Motor neuron (in vitro differentiated cells): ENCODE measurements at regions not wholly inside any gene's neighbourhood (a gene's known extent, or its start where the extent isn't known, plus 50 kb on each side); places are given as distances from the start of the nearest gene placed in this dataset.
"Not testable (repeated sequence)": the region's sequence is repeated elsewhere in the genome, so short reads cannot be mapped to it uniquely, and the experiment has no call there.

ENCODE experiments used
- ATAC-seq, 8 experiments: fragments of 200-7000 bp; cut with Tn5 transposase; replicated peaks in 6 of 8; 2 replicates each; pipeline ENCODE4 v1.8.0; 2021; ENCODE audit warnings: mild to moderate bottlenecking in 8 of 8, moderate library complexity in 8 of 8
- H3K27ac ChIP-seq, 2 donors: fragments of 250-450 bp; sonication (Bioruptor Pico); 2 replicates each; pipeline ENCODE4 v1.9.0; 2021; ENCODE audit warnings: antibody characterized with exemption in 2 of 2, mild to moderate bottlenecking in 2 of 2, moderate library complexity in 1 of 2
- H3K4me1 ChIP-seq, 2 donors: fragments of 250-450 bp; sonication (Bioruptor Pico); replicated peaks in 1 of 2; 2 replicates each; pipeline ENCODE4 v1.6.1; 2021; ENCODE audit warnings: antibody characterized with exemption in 2 of 2, mild to moderate bottlenecking in 2 of 2, moderate library complexity in 1 of 2
- H3K4me3 ChIP-seq, 5 donors: fragments of 250-450 bp; sonication (Bioruptor Pico); 2 replicates each; pipeline ENCODE4 v1.9.0; 2021; ENCODE audit warnings: antibody characterized with exemption in 5 of 5, mild to moderate bottlenecking in 5 of 5, moderate library complexity in 4 of 5
- WGBS, 10 experiments: fragments of 450-650 bp; shearing (Covaris generic); methylation state at CpG; one replicate each; pipeline ENCODE4 v1.0.0; 2022; 5-methylcytosine and 5-hydroxymethylcytosine counted together
- in situ Hi-C, 9 experiments: fragments of 400-800 bp; cut with MboI; loops; one replicate each; pipeline ENCODE4 v1.15.0; 2021; ENCODE audit warnings: low sequenced_read_pairs in 9 of 9, low pct_unique_long_range_greater_than_20kb in 2 of 9; ENCODE audit not compliant: unreplicated experiment in 9 of 9

DNA sequence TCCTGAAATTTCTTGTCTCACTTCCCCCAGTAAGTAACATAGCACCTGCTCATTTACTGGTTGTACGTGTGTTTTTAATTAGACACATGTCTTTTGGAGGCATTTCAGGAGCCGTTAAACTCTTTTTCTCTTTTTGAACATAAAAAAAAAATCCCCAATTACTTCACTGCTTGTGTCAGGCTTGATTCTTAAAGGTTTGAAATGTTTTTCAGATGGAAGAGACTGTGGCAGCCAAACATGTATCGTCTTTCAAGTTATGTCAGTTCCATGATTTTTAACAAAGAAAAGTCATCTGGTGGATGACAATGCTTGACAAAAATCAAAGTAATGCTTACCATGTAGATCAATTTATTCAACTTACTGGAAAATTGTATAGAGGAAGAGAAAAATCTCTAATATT lies 585.8 kb downstream of the GATA3 start:
- no peaks in the 10 kb centered on the region for H3K4me1 ChIP-seq
- H3K4me3 ChIP-seq, result no peak overlapping the region
- H3K27ac ChIP-seq, result no peak overlapping the region
- ATAC-seq, result no peak
- in situ Hi-C loops, result no loop called here
- 0 to 100% (median 80%) methylated on average over 1 to 3 of the region's 3 CpGs; no CpG with 5 or more reads in 1 of the 10 experiments for WGBS, 10 experiments

DNA sequence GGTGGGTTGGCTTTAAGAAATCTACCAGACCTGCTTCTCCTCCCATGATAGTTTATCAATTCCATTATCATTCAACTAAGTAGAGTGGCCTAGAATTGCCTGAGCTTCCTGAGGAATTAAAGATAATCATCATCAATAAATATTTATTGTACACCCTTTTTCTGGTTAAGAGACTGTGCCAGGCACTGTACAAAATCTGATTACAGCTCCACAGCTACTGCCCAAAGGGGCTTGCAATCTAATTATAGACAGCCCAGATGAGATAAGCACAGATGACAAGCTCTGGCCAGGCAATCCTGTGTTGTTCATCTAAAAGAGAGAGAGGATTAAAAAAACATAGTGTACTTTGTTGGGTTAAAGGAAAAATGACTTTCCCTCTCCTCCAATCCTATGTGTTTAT lies 586.4 kb downstream of the GATA3 start:
- ATAC-seq, result no peak
- no peaks in the 10 kb centered on the region for H3K4me1 ChIP-seq
- in situ Hi-C loops, result no loop called here
- H3K4me3 ChIP-seq, result no peak overlapping the region
- H3K27ac ChIP-seq, result no peak overlapping the region

GRCh38 chr10:8656261-8656660 lies 601.8 kb downstream of the GATA3 start:
- 0 to 92% (median 52%) methylated on average over 1 to 4 of the region's 4 CpGs; no CpG with 5 or more reads in 2 of the 10 experiments for WGBS, 10 experiments
- ATAC-seq, result no peak
- in situ Hi-C loops, result no loop called here
- H3K4me1 ChIP-seq, result no peaks in the 10 kb centered on the region
- no peak overlapping the region for H3K27ac ChIP-seq
- no peak overlapping the region for H3K4me3 ChIP-seq

GRCh38 chr10:8659982-8660381 lies 605.5 kb downstream of the GATA3 start:
- in situ Hi-C loops, result no loop called here
- ATAC-seq, result no peak
- Histone ChIP-seq H3K4me1 (no peaks in the 10 kb centered on the region), H3K4me3 (no peak overlapping the region), H3K27ac (no peak overlapping the region)
- 0 to 89% (median 50%) methylated on average over 1 to 2 of the region's 2 CpGs; no CpG with 5 or more reads in 1 of the 10 experiments for WGBS, 10 experiments

- ATAC-seq, result no peak
- no peak overlapping the region for H3K4me3 ChIP-seq
- WGBS, 10 experiments, result 8 to 100% (median 59%) methylated on average over 1 to 3 of the region's 3 CpGs; no CpG with 5 or more reads in 2 of the 10 experiments
- no peaks in the 10 kb centered on the region for H3K4me1 ChIP-seq
- H3K27ac ChIP-seq, result no peak overlapping the region
- in situ Hi-C loops, result no loop called here
Observed at GRCh38 chr10:8661886-8662285, 607.4 kb downstream of the GATA3 start.

GRCh38 chr10:8663131-8663530 lies 608.6 kb downstream of the GATA3 start:
- in situ Hi-C loops, result no loop called here
- ATAC-seq, result no peak
- no peaks in the 10 kb centered on the region for H3K4me1 ChIP-seq
- H3K4me3 ChIP-seq, result no peak overlapping the region
- no peak overlapping the region for H3K27ac ChIP-seq
- WGBS, 10 experiments, result 4 to 100% (median 65%) methylated on average over 1 to 2 of the region's 2 CpGs; no CpG with 5 or more reads in 3 of the 10 experiments

DNA sequence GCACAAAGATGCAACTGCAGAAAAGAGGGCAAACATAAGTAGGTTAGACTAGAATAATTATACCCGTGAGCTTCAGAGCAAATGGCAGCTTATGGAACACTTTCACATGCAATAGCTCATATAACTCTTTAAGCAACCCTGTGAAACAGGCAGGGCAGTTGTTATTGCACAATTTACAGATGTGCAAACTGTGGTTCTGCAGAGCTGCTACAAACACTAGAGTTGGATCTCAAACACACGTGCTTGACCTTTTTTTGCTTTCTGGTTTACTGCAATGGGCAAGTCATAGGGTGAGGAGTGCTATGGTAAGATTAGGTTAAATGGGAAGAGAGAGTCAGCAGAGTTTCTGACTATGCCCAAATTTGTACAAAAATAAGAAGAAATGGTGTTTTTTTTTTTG lies 610.8 kb downstream of the GATA3 start:
- in situ Hi-C loops, result no loop called here
- no peak for ATAC-seq
- WGBS, 10 experiments, result 0 to 96% (median 31%) methylated on average over 1 to 2 of the region's 2 CpGs; no CpG with 5 or more reads in 2 of the 10 experiments
- Histone ChIP-seq H3K4me1 (no peaks in the 10 kb centered on the region), H3K4me3 (no peak overlapping the region), H3K27ac (no peak overlapping the region)

- H3K4me3 ChIP-seq, result no peak overlapping the region
- 0 to 100% (median 72%) methylated on average over 1 to 2 of the region's 2 CpGs; no CpG with 5 or more reads in 1 of the 10 experiments for WGBS, 10 experiments
- H3K27ac ChIP-seq, result no peak overlapping the region
- no peaks in the 10 kb centered on the region for H3K4me1 ChIP-seq
- in situ Hi-C loops, result no loop called here
- no peak for ATAC-seq
Observed at GRCh38 chr10:8670461-8670860, 616.0 kb downstream of the GATA3 start.

DNA sequence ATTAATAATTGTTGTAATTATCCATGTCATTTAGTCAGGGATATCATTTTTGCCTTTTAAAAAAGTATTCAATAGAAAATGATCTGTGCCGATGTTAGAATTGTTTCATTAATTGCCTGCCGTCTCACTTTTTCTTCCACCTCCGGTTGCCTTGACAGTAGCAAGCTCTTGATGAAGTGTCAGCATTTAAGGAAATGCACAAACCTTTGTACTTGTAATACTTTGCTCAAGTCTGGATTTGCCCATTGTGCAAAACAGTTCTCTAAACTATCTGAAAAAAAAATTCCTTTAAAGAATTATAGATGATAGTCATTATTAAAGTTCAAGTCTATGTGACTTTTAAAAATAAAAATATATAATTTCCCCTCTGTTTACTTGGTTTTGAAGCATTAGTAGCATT lies 619.7 kb downstream of the GATA3 start:
- 33 to 94% (median 81%) methylated on average over 1 to 3 of the region's 3 CpGs; no CpG with 5 or more reads in 1 of the 10 experiments for whole genome bisulfite sequencing, 10 experiments
- in situ Hi-C loops, result no loop called here
- ATAC-seq, result no peak
- Histone ChIP-seq H3K27ac (no peak overlapping the region), H3K4me3 (no peak overlapping the region), H3K4me1 (no peaks in the 10 kb centered on the region)

DNA sequence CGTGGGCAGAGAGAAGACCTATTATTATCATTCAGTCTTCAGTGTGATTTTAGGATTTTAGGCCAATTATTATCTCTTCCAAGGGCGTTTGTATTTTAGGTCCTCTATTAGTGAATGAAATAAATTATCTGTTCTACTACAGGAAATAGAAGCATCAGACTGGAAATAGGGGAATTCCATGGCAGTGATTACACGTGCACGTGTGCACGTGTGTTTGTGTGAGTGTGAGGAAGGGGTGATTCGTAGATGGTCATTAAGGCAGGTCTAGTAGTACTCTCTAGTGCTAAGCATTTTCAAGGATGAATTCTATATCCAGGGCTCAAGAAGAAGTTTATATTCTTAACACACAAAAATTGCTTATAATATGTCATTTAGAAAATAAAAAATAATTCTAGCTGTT lies 623.2 kb downstream of the GATA3 start:
- WGBS, 10 experiments, result 10 to 92% (median 67%) methylated on average over 1 to 6 of the region's 6 CpGs; no CpG with 5 or more reads in 1 of the 10 experiments
- no peak overlapping the region for H3K4me3 ChIP-seq
- in situ Hi-C loops, result no loop called here
- H3K4me1 ChIP-seq, result no peaks in the 10 kb centered on the region
- H3K27ac ChIP-seq, result no peak overlapping the region
- ATAC-seq, result no peak

DNA sequence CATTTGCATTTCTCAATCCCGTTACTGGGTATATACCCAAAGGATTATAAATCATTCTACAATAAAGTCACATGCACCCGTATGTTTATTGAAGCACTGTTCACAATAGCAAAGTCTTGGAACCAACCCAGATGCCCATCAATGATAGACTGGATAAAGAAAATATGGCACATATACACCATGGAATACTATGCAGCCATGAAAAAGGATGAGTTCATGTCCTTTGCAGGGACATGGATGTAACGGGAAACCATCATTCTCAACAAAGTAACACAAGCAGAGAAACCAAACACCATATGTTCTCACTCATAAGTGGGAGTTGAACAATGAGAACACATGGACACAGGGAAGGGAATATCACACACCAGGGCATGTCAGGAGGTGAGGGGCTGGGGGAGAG lies 630.4 kb downstream of the GATA3 start:
- WGBS, 10 experiments, result 0 to 100% (median 87%) methylated on average over 1 to 3 of the region's 3 CpGs
- H3K4me1 ChIP-seq, in situ Hi-C loops, ATAC-seq, H3K4me3 ChIP-seq, H3K27ac ChIP-seq: not testable (repeated sequence)

DNA sequence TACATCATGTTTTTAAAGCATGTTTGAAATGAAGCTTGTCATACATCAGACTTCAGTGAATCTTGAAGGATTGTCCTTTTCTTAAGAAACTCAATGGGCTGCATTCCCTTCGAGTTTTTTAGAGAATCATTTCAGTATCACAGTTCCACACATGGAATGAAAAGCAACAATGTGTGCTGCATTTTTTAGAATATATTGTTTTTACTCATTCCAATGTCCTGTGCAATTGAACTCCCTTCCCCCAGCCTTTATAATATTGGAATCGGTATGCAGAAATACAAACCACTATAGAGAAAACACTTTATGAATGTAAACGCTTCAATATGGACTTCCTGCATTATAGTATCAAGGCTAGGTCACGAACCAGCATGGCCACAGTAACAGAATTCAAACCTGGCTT lies 634.4 kb downstream of the GATA3 start:
- Histone ChIP-seq H3K27ac (no peak overlapping the region), H3K4me3 (no peak overlapping the region), H3K4me1 (no peaks in the 10 kb centered on the region)
- WGBS, 10 experiments, result 0 to 100% (median 67%) methylated on average over 1 to 4 of the region's 4 CpGs
- in situ Hi-C loops, result no loop called here
- ATAC-seq, result no peak

DNA sequence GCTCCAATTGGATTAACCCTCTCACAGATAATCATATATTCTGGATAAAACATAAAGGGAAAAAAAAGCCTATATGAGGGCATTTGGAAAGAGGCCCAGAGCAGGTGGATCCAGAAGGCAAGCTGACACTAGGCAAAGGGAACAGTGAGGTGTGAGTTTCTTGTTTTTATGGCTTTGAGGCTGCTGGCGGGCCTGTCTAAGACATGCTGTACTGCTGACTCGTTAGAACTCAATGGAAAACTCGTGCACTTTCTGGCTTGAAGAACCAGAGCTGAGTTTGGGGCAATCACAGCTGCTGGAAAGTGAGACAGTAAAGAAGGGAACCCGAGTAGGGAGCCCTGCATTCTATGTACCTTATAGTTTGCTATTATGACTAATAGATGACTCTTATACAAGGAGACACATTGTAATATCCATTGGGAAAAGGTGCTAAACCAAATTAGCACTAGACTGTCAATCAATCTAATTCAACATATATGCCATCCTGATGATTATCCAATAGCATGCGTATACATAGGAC lies 637.1 kb downstream of the GATA3 start:
- Histone ChIP-seq H3K27ac (no peak overlapping the region), H3K4me3 (no peak overlapping the region), H3K4me1 (no peaks in the 10 kb centered on the region)
- 0 to 100% (median 58%) methylated on average over 1 to 5 of the region's 5 CpGs; no CpG with 5 or more reads in 1 of the 10 experiments for WGBS, 10 experiments
- no peak for ATAC-seq
- in situ Hi-C loops, result no loop called here

GRCh38 chr10:8693635-8694034 lies 639.1 kb downstream of the GATA3 start:
- 0 to 100% (median 42%) methylated on average over 1 to 2 of the region's 2 CpGs; no CpG with 5 or more reads in 2 of the 10 experiments for WGBS, 10 experiments
- in situ Hi-C loops, result not testable (repeated sequence)

More at GRCh38 chr10:8693635-8694034, 639.1 kb downstream of the GATA3 start:
- ATAC-seq, H3K4me3 ChIP-seq, H3K27ac ChIP-seq, H3K4me1 ChIP-seq: not testable (repeated sequence)
